ENCODE measurements at regions not wholly inside any gene's neighbourhood (a gene's known extent, or its start where the extent isn't known, plus 50 kb on each side); places are given as distances from the start of the nearest gene placed in this dataset.

DNA sequence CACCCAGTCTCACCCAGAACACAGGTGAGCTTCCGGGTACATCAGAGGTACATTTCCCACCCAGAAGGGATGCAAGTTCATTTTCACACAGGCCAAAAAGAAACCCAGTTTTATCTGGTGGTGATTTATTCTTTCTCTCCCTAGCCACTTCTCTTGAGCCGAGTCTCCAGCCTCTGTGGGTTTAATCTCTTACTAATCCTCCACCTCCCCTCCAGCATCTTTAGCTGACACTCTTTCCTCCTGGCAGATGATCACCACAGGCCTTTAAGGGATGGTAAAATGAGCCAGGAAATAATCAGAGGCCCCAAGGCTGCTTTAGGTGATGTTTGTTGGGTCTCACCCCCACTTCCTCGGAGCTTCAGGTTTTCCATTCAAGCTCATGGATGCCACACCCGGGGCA, 145.7 kb upstream of the DLX2 start:
- TF ChIP-seq POLR2A (IDR thresholded peaks at IDR 0.05; ENCODE audit: borderline replicate concordance, extremely low read depth, insufficient read depth, insufficient read length) = no peak
- TF ChIP-seq, protein P1, sequence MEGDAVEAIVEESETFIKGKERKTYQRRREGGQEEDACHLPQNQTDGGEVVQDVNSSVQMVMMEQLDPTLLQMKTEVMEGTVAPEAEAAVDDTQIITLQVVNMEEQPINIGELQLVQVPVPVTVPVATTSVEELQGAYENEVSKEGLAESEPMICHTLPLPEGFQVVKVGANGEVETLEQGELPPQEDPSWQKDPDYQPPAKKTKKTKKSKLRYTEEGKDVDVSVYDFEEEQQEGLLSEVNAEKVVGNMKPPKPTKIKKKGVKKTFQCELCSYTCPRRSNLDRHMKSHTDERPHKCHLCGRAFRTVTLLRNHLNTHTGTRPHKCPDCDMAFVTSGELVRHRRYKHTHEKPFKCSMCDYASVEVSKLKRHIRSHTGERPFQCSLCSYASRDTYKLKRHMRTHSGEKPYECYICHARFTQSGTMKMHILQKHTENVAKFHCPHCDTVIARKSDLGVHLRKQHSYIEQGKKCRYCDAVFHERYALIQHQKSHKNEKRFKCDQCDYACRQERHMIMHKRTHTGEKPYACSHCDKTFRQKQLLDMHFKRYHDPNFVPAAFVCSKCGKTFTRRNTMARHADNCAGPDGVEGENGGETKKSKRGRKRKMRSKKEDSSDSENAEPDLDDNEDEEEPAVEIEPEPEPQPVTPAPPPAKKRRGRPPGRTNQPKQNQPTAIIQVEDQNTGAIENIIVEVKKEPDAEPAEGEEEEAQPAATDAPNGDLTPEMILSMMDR (IDR thresholded peaks at IDR 0.05 in 2 of 3, conservative IDR thresholded peaks at IDR 0.05 in 1 of 3; ENCODE audit: borderline replicate concordance in 1 of 3, insufficient read depth in 1 of 3, low read depth in 2 of 3, low read length in 2 of 3) = no peak
- TF ChIP-seq EZH2phosphoT487 (IDR thresholded peaks at IDR 0.05; ENCODE audit: borderline replicate concordance) = no peak
- TF ChIP-seq, protein P2, sequence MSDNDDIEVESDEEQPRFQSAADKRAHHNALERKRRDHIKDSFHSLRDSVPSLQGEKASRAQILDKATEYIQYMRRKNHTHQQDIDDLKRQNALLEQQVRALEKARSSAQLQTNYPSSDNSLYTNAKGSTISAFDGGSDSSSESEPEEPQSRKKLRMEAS (IDR thresholded peaks at IDR 0.05) = no peak
- no peak for TF ChIP-seq JUND (IDR thresholded peaks at IDR 0.05)
- TF ChIP-seq EGR1 (IDR thresholded peaks at IDR 0.05; ENCODE audit: low read depth) = no peak
- no peak for TF ChIP-seq EZH2 (IDR thresholded peaks at IDR 0.05)
- no peak for TF ChIP-seq TCF7L2 (IDR thresholded peaks at IDR 0.05; ENCODE audit: borderline replicate concordance, extremely low read depth, insufficient read depth, insufficient read length)
- TF ChIP-seq SP1 (IDR thresholded peaks at IDR 0.05; ENCODE audit: low read depth) = no peak
- TF ChIP-seq CEBPB (IDR thresholded peaks at IDR 0.05; ENCODE audit: low read depth) = no peak
- no peak for TF ChIP-seq YY1 (IDR thresholded peaks at IDR 0.05; ENCODE audit: extremely low read depth, insufficient replicate concordance, low read depth, low read length)
- TF ChIP-seq RAD21 (IDR thresholded peaks at IDR 0.05; ENCODE audit: low read depth) = no peak

Data from HCT116 (cell line).